ENCODE measurements at regions not wholly inside any gene's neighbourhood (a gene's known extent, or its start where the extent isn't known, plus 50 kb on each side); places are given as distances from the start of the nearest gene placed in this dataset.

DNA sequence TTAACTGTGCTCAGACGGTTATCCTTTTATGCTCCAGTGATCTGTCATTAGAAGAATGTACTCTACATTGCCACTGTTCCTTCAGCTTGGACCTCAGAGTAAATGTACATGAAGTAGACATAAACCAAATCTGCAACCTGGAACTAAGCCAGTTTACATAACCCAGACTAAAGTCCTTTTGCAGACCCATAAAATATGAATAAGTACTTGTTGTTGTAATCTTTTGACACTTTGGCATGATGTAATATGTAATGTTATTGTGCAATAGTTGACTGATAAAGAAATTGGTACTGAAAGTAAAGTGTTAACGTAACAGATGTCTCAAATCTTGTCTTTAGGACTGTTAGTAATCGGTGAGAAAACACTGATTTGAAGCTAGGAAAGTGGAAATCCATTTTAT, 115.8 kb upstream of the SORCS1 start:
- TF ChIP-seq, protein P1, sequence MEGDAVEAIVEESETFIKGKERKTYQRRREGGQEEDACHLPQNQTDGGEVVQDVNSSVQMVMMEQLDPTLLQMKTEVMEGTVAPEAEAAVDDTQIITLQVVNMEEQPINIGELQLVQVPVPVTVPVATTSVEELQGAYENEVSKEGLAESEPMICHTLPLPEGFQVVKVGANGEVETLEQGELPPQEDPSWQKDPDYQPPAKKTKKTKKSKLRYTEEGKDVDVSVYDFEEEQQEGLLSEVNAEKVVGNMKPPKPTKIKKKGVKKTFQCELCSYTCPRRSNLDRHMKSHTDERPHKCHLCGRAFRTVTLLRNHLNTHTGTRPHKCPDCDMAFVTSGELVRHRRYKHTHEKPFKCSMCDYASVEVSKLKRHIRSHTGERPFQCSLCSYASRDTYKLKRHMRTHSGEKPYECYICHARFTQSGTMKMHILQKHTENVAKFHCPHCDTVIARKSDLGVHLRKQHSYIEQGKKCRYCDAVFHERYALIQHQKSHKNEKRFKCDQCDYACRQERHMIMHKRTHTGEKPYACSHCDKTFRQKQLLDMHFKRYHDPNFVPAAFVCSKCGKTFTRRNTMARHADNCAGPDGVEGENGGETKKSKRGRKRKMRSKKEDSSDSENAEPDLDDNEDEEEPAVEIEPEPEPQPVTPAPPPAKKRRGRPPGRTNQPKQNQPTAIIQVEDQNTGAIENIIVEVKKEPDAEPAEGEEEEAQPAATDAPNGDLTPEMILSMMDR (conservative IDR thresholded peaks at IDR 0.05; ENCODE audit: low read depth in 2 of 2), result no peak
- TF ChIP-seq EZH2 (IDR thresholded peaks at IDR 0.05; ENCODE audit: low read depth, unreplicated experiment), result no peak
- no peak for TF ChIP-seq ZNF114 (CRISPR knock-in tag; IDR thresholded peaks at IDR 0.05)
- no peak for TF ChIP-seq POLR2AphosphoS5 (IDR thresholded peaks at IDR 0.05; ENCODE audit: low read depth)
- TF ChIP-seq STAT1 (IDR thresholded peaks at IDR 0.05; ENCODE audit: unreplicated experiment), result no peak
- TF ChIP-seq, protein P2, sequence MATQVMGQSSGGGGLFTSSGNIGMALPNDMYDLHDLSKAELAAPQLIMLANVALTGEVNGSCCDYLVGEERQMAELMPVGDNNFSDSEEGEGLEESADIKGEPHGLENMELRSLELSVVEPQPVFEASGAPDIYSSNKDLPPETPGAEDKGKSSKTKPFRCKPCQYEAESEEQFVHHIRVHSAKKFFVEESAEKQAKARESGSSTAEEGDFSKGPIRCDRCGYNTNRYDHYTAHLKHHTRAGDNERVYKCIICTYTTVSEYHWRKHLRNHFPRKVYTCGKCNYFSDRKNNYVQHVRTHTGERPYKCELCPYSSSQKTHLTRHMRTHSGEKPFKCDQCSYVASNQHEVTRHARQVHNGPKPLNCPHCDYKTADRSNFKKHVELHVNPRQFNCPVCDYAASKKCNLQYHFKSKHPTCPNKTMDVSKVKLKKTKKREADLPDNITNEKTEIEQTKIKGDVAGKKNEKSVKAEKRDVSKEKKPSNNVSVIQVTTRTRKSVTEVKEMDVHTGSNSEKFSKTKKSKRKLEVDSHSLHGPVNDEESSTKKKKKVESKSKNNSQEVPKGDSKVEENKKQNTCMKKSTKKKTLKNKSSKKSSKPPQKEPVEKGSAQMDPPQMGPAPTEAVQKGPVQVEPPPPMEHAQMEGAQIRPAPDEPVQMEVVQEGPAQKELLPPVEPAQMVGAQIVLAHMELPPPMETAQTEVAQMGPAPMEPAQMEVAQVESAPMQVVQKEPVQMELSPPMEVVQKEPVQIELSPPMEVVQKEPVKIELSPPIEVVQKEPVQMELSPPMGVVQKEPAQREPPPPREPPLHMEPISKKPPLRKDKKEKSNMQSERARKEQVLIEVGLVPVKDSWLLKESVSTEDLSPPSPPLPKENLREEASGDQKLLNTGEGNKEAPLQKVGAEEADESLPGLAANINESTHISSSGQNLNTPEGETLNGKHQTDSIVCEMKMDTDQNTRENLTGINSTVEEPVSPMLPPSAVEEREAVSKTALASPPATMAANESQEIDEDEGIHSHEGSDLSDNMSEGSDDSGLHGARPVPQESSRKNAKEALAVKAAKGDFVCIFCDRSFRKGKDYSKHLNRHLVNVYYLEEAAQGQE (IDR thresholded peaks at IDR 0.05; ENCODE audit: unreplicated experiment), result no peak
- no peak for TF ChIP-seq CREB1 (CRISPR knock-in tag; IDR thresholded peaks at IDR 0.05; ENCODE audit: low read depth)
- no peak for TF ChIP-seq EZH2phosphoT487 (IDR thresholded peaks at IDR 0.05; ENCODE audit: unreplicated experiment)
- TF ChIP-seq ZNF331 (CRISPR knock-in tag; IDR thresholded peaks at IDR 0.05; ENCODE audit: low read depth), result no peak
- no peak for TF ChIP-seq ETS1 (IDR thresholded peaks at IDR 0.05)

All from GM23338 (cell line).